SK-N-SH treated with all-trans-retinoic acid at 6 μM for 48 hours (cell line): ENCODE measurements at regions not wholly inside any gene's neighbourhood (a gene's known extent, or its start where the extent isn't known, plus 50 kb on each side); places are given as distances from the start of the nearest gene placed in this dataset.

ENCODE experiments used
- OSR1 ChIP-seq: fragments of 250-450 bp; sonication (Bioruptor Pico); IDR thresholded peaks from 2 replicates; pipeline ENCODE4 v1.8.0; 2022; ENCODE audit warnings: moderate library complexity, mild to moderate bottlenecking, inconsistent platforms
- ZFP30 ChIP-seq: fragments of 450-650 bp; formaldehyde crosslinking; IDR thresholded peaks from 2 replicates; pipeline ENCODE4 v1.5.0; 2022; ENCODE audit warnings: mild to moderate bottlenecking, moderate library complexity

DNA sequence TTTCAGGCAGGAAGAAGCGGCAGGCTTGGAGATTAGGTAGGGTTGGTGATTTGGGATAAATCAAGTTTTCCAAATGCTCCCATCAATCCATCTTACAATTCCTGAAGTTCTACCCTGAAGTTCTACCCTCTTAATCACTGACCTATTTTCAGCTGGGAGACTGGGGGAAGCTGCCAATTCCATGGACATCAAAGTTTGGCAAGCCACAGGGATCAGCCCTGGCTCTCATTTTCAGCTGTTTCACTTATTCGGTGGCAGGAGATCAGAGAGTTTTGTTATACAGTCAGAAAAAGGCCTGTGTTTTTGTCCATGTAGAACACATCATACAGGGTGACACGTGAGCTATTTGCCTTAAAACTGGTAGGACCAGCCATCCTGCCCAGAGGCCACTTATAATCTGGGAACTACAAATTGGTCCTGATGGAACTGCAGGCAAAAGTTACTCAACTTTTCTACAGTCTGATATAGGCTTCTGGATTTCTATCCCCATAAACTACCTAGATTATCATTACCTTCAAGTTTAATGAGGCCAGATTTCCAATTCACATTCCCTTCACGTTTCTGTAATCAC, 112.9 kb upstream of the ZNF746 start:
- TF ChIP-seq ZFP30 (CRISPR knock-in tag), result no peak
- TF ChIP-seq OSR1 (CRISPR knock-in tag), result no peak
